GM10248 (cell line): ENCODE measurements at regions not wholly inside any gene's neighbourhood (a gene's known extent, or its start where the extent isn't known, plus 50 kb on each side); places are given as distances from the start of the nearest gene placed in this dataset.
"Not testable (repeated sequence)": the region's sequence is repeated elsewhere in the genome, so short reads cannot be mapped to it uniquely, and the experiment has no call there.

Experiments
- CTCF ChIA-PET: fragments of 300-600 bp; sonication (Branson Sonifier 250); formaldehyde crosslinking; extraction: SDS; loops from one replicate; lab custom pipeline; 2021; ENCODE audit warnings: antibody characterized with exemption; lab: Yijun Ruan, JAX
- POLR2A ChIA-PET: fragments of 350-650 bp; sonication (Branson Sonifier 250); formaldehyde crosslinking; extraction: SDS; loops from one replicate; lab custom pipeline; 2020; ENCODE audit warnings: antibody characterized with exemption; lab: Yijun Ruan, JAX
- DNase-seq: peaks from one replicate; pipeline ENCODE4 v3.0.0; 2012; ENCODE audit errors: extremely low spot score
- TF ChIP-seq, protein P1 (sequence below): IDR thresholded peaks from 2 replicates; pipeline ENCODE4 v1.5.1; 2012; ENCODE audit warnings: mild to moderate bottlenecking, low read depth; ENCODE audit errors: extremely low read depth, missing control alignments, control extremely low read depth

DNA sequence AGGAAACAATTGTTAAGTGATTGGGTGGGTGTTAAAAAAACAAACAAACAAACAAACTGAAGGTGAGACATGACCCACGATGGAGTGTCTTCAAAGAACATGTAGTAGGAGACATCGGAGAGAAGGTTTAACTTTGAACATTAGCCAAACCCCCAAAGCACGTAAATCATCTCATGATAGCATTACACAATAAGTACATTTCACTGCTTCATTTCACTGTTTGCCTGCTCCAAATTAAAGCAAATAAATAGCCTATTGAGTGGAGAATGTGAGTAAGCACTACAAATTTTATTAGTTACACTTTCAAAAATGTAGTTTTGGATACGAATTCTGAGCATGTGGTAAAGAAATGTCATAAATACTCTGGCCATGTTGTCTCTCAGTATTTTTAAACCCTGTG lies 287.0 kb downstream of the SI start:
- CTCF ChIA-PET, result interaction anchor here (1.3 to 1.5 kb wide), 2 partner anchors 10 to 17 kb away, joined by 3 to 6 read pairs; no protein-coding TSS in a partner anchor

DNA sequence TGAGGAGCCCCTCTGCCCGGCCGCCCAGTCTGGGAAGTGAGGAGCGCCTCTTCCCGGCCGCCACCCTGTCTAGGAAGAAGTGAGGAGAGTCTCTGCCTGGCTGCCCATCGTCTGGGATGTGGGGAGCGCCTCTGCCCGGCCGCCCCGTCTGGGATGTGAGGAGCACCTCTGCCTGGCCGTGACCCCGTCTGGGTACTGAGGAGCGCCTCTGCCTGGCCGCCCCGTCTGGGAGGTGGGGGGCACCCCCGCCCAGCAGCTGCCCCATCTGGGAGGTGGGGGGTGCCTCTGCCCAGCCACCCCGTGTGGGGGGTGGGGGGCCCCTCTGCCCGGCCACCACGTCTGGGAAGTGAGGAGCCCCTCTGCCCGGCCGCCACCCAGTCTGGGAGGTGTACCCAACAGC lies 293.9 kb downstream of the SI start:
- POLR2A ChIA-PET, result not testable (repeated sequence)

More for the DNA sequence above, 287.0 kb downstream of the SI start:
- POLR2A ChIA-PET, result no interaction called here
- TF ChIP-seq, protein P1, sequence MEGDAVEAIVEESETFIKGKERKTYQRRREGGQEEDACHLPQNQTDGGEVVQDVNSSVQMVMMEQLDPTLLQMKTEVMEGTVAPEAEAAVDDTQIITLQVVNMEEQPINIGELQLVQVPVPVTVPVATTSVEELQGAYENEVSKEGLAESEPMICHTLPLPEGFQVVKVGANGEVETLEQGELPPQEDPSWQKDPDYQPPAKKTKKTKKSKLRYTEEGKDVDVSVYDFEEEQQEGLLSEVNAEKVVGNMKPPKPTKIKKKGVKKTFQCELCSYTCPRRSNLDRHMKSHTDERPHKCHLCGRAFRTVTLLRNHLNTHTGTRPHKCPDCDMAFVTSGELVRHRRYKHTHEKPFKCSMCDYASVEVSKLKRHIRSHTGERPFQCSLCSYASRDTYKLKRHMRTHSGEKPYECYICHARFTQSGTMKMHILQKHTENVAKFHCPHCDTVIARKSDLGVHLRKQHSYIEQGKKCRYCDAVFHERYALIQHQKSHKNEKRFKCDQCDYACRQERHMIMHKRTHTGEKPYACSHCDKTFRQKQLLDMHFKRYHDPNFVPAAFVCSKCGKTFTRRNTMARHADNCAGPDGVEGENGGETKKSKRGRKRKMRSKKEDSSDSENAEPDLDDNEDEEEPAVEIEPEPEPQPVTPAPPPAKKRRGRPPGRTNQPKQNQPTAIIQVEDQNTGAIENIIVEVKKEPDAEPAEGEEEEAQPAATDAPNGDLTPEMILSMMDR, result no peak
- DNase-seq, result no peak

DNA sequence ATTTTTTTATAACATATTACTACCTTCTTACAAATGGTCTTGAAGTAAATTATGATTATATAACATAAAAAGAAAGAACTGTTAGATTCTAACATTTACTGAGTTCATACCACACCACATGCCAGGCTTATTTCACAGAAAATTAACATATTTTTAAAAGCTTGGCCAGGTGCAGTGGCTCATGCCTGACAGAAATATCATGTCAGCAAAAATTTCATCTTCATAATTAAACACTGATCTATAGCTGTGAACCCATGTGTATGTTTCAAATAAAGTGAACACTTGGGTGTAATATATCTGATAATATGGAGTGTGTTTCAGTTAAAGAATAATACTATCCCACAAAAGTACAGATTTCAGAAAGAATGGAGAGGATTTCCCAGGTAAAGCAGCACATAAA lies 296.5 kb downstream of the SI start:
- ChIA-PET CTCF (interaction anchor here (1.1 kb wide), 1 partner anchor 10 kb away, joined by 3 read pairs; no protein-coding TSS in a partner anchor), POLR2A (no interaction called here)
- DNase-seq, result no peak
- TF ChIP-seq, protein P1, result no peak

More for the DNA sequence above, 293.9 kb downstream of the SI start:
- CTCF ChIA-PET, DNase-seq: not testable (repeated sequence)

DNA sequence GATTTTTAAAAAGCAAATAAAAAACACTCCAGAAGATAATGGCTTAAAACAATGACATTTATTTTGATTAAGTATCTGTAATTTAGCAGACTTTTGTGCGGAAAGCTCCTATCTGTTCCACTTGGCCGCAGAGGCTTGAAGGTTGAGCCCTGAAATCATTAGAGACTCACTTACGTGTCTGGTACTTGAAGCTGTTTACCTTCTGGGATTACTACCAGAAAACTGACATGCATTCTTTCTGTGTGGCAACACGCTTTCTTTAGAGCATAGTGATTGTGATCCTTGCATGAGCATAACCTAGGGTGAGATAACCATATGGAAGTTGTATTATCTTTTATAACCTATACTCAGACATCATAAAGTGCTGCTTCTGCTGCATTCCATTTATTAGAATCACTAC lies 298.5 kb downstream of the SI start:
- DNase-seq, result no peak
- POLR2A ChIA-PET, result no interaction called here
- CTCF ChIA-PET, result no interaction called here
- TF ChIP-seq, protein P1, result no peak

DNA sequence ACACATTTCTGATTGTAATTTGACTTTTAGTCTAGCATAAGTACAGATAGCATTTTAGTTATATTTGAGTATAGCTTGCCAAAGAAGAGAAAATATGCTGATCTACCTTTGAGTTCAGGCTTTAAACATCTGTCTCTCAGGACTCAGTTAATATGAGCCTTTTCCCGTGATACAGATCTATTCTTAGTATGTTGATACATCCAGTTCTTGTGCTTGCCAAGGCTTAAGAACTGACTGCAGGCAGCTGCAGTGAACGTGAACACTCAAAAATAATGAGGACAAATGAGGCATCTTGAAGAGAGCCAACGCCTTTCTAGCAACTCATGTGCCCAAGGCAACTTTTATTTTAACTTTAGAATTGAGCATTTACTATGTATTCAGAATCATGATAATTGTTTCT lies 325.5 kb downstream of the SI start:
- ChIA-PET POLR2A (no interaction called here), CTCF (interaction anchor here (1.2 kb wide), 2 partner anchors 16 to 53 kb away, joined by 3 read pairs; no protein-coding TSS in a partner anchor)
- DNase-seq, result no peak
- TF ChIP-seq, protein P1, result no peak

DNA sequence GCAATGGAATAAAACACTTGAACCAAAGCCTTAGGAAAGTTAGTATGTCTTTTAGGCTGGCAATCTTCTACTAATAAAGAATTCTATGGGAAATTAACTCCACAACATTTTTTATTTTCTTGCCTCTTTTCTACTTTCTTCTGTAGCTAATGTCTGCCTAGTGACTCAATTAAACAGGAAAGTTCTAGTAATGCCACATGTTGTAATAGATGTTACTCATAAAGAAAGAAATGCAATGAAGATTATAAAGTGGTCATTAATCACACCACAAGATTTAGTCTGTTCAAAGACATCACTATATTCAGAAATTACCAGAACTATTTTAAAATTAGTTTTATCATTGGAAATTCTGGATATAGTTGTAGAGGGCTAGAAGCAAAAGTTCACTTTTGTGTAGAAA lies 329.7 kb downstream of the SI start:
- CTCF ChIA-PET, result no interaction called here

DNA sequence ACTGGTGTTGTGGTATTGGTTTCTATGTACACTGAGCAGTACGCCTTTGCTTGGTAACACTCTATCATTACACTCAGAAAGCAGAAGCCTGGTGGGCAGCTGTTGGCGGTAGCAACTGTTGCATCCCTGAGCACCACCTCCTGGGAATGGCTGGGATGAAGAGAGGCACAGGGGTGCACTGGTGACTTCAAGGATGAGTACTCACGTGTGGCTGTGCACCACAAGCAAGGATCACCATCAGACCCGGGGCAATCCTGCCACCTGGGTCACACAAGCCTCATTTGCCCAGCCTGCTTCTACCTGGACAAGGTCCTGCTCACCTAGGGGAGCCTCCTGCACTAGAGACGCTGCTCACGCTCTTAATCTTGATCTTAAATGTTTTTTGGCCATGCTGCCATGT lies 336.4 kb downstream of the SI start:
- POLR2A ChIA-PET, result no interaction called here
- DNase-seq, result no peak
- TF ChIP-seq, protein P1, result no peak
- CTCF ChIA-PET, result interaction anchor here (2.7 kb wide), 1 partner anchor 16 kb away, joined by 7 read pairs; no protein-coding TSS in a partner anchor

More for the DNA sequence above, 329.7 kb downstream of the SI start:
- TF ChIP-seq, protein P1, result no peak
- DNase-seq, result no peak
- POLR2A ChIA-PET, result no interaction called here
